Bronchial epithelial cell (primary cell): ENCODE measurements at regions not wholly inside any gene's neighbourhood (a gene's known extent, or its start where the extent isn't known, plus 50 kb on each side); places are given as distances from the start of the nearest gene placed in this dataset.

Experiments used
- DNase-seq: peaks from one replicate; pipeline ENCODE4 v3.0.0-alpha.2; 2010; ENCODE audit warnings: low read depth
- FAIRE-seq: peaks from 2 replicates; lab custom pipeline; 2011; peaks lifted over from hg19 to GRCh38; lab: Jason Lieb, UNC
- H3K27me3 ChIP-seq: 2 replicates; pipeline ENCODE4 v1.5.1; 2011; ENCODE audit warnings: low read length; ENCODE audit not compliant: control insufficient read depth, insufficient read depth
- H3K36me3 ChIP-seq: 2 replicates; pipeline ENCODE4 v1.5.1; 2011; ENCODE audit warnings: low read length; ENCODE audit not compliant: control insufficient read depth, insufficient read depth
- H3K4me3 ChIP-seq: 2 replicates; pipeline ENCODE4 v1.5.1; 2011; ENCODE audit warnings: mild to moderate bottlenecking, low read depth, low read length, control low read depth
- TF ChIP-seq, protein P1 (sequence below): IDR thresholded peaks from 2 replicates; pipeline ENCODE4 v1.5.1; 2011; ENCODE audit warnings: mild to moderate bottlenecking, moderate library complexity, low read length, control low read depth, inconsistent platforms; ENCODE audit not compliant: insufficient read depth, severe bottlenecking

GRCh38 chr12:105671720-105672119 lies 341.2 kb downstream of the C12orf75 start:
- TF ChIP-seq, protein P1, sequence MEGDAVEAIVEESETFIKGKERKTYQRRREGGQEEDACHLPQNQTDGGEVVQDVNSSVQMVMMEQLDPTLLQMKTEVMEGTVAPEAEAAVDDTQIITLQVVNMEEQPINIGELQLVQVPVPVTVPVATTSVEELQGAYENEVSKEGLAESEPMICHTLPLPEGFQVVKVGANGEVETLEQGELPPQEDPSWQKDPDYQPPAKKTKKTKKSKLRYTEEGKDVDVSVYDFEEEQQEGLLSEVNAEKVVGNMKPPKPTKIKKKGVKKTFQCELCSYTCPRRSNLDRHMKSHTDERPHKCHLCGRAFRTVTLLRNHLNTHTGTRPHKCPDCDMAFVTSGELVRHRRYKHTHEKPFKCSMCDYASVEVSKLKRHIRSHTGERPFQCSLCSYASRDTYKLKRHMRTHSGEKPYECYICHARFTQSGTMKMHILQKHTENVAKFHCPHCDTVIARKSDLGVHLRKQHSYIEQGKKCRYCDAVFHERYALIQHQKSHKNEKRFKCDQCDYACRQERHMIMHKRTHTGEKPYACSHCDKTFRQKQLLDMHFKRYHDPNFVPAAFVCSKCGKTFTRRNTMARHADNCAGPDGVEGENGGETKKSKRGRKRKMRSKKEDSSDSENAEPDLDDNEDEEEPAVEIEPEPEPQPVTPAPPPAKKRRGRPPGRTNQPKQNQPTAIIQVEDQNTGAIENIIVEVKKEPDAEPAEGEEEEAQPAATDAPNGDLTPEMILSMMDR: no peak
- Histone ChIP-seq H3K4me3 (no peak overlapping the region), H3K27me3 (no peaks in the 10 kb centered on the region), H3K36me3 (no peaks in the 10 kb centered on the region)
- no peak for DNase-seq
- no peak for FAIRE-seq

DNA sequence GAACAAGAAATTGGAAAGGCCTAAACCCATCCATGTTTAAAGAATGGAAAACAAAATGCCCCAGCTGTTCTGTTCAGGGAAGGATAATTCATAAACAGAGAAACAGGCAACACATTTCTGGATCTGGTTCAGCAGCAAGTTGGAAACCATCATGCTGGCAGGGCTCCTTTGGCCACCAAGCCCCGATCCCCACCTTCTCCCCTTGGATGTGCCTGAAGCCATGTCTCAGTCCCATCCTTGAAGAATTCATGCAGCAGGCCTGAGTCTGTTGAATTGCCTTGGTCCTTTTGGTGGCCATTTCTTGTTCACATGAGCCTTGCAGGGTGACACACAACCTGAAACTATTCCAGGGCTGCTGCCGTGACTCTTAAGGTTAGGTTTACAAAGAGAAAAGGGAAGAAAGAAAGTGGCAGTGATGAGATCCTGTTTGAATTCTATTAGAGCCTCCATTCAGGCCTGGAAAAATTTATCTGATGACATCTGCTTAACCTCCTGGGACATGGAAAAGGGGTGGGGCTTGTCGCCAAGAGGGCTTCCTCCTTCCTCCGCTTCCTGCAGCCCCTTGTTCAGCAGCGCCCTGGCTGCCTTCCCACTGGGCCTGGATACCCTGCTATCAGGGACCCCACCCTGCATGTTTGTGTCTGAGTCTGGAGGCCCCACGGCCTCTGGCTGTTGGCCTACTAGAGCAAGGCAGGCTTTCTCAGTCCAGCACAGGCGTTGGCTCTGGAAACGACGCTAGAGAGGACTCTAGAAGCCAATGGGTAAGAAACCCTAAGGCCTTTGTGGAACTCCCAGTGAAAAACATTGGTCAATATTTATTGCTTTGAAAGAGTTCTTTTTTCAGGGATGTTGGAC lies 341.9 kb downstream of the C12orf75 start:
- H3K4me3 ChIP-seq: no peak overlapping the region
- no peak for FAIRE-seq
- no peaks in the 10 kb centered on the region for H3K27me3 ChIP-seq
- H3K36me3 ChIP-seq: no peaks in the 10 kb centered on the region
- DNase-seq: no peak
- TF ChIP-seq, protein P1: no peak

DNA sequence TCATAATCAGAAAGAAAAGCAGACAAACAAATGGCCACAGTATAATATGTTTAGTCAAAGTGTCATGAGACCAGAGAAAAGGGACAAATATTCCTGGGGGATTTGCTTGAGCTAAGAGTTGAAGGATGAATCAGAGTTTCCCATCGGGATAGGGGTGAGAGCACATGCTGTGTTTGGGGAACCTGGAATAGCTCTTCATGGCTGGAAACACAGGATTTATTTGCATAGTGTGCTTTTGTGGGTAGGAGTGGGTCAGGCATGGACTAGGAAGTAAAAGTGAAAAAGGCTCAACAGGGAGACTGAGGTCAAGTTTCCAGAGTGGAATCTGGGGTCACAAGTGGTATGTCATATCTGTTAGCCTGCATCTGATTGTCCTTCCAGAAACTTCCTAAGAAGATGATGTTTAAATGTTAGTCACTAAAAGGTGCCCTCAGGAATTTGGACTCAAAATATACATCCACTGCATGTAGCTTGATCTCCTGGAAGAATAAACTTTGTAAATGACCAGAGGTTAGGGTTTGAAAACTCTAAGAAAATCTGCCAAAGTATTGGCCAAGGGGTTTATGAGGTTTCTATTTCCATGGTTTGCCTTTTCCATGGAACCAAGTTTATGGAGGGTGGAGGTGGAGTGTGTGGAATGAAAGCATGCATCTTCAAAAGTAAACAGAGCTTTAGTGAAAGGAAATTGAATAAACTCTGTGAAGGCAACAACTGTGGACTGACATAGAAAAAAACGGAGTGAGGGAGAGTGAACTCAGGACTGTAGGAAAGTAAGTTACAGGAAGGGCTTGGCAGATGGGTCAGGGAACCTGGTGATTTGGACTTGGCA lies 344.6 kb downstream of the C12orf75 start:
- H3K4me3 ChIP-seq: no peak overlapping the region
- TF ChIP-seq, protein P1: no peak
- H3K27me3 ChIP-seq: no peaks in the 10 kb centered on the region
- no peaks in the 10 kb centered on the region for H3K36me3 ChIP-seq
- FAIRE-seq (no peak), DNase-seq (no peak)

DNA sequence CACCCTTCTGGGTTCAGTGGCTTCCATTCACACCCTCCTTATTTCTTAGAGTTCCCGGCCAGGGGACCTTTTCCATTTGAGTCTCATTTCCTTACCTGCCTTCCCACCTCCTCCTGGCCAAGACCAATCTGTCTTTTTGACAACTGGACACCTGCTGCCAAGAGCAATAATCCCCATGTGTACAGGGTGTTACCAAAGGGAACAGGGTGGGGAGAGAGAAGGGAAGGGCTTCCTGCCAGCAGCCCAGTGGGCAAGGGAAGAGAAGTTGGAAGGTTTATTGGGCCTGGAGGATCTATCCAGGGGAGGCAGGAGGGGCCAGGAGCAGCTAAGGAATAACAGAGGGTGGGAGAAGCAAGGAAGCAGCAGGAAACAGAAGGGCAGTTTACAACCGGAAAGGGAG lies 346.2 kb downstream of the C12orf75 start:
- no peak overlapping the region for H3K4me3 ChIP-seq
- FAIRE-seq (no peak), DNase-seq (no peak)
- H3K27me3 ChIP-seq: no peaks in the 10 kb centered on the region
- H3K36me3 ChIP-seq: no peaks in the 10 kb centered on the region
- TF ChIP-seq, protein P1: no peak

- no peak for DNase-seq
- TF ChIP-seq, protein P1: no peak
- FAIRE-seq: peak; percentile 81
- no peak overlapping the region for H3K4me3 ChIP-seq
- H3K27me3 ChIP-seq: no peaks in the 10 kb centered on the region
- H3K36me3 ChIP-seq: no peaks in the 10 kb centered on the region
Measured at GRCh38 chr12:105677672-105678071, 347.2 kb downstream of the C12orf75 start.
